SH-SY5Y (cell line): ENCODE measurements at regions not wholly inside any gene's neighbourhood (a gene's known extent, or its start where the extent isn't known, plus 50 kb on each side); places are given as distances from the start of the nearest gene placed in this dataset.

ENCODE experiments used
- GATA2 ChIP-seq: IDR thresholded peaks from 2 replicates; pipeline ENCODE4 v1.6.1; 2011; ENCODE audit warnings: mild to moderate bottlenecking, low read depth, low read length
- GATA3 ChIP-seq: IDR thresholded peaks from 2 replicates; pipeline ENCODE4 v1.6.1; 2011; ENCODE audit warnings: low read depth, mild to moderate bottlenecking, low read length, moderate library complexity

- TF ChIP-seq GATA3 (no peak), GATA2 (no peak)
Observed at GRCh38 chr3:181947606-181948005, 235.9 kb downstream of the SOX2 start.
